DOHH2 (cell line): ENCODE measurements at regions not wholly inside any gene's neighbourhood (a gene's known extent, or its start where the extent isn't known, plus 50 kb on each side); places are given as distances from the start of the nearest gene placed in this dataset.

ENCODE experiments used
- H3F3A ChIP-seq: fragments of 200-600 bp; sonication (generic), shearing (Covaris generic); 2 replicates; pipeline ENCODE4 v1.6.0; 2016; ENCODE audit warnings: antibody characterized with exemption, mild to moderate bottlenecking; ENCODE audit not compliant: control insufficient read depth, insufficient read depth
- H3K27ac ChIP-seq: fragments of 200-600 bp; sonication (generic); 2 replicates; pipeline ENCODE4 v1.5.1; 2014; ENCODE audit warnings: low read depth, mild to moderate bottlenecking, low read length, moderate library complexity
- H3K27me3 ChIP-seq: fragments of 200-600 bp; sonication (generic); 2 replicates; pipeline ENCODE4 v1.6.1; 2014; ENCODE audit warnings: mild to moderate bottlenecking, low read length, mixed read lengths; ENCODE audit not compliant: control insufficient read depth
- H3K36me3 ChIP-seq: fragments of 200-600 bp; sonication (generic); 2 replicates; pipeline ENCODE4 v1.6.1; 2014; ENCODE audit warnings: mild to moderate bottlenecking, low read length, moderate library complexity, mixed read lengths; ENCODE audit not compliant: control insufficient read depth
- H3K4me1 ChIP-seq: fragments of 200-600 bp; sonication (generic); 2 replicates; pipeline ENCODE4 v1.6.1; 2014; ENCODE audit warnings: mild to moderate bottlenecking, low read length, mixed read lengths; ENCODE audit not compliant: control insufficient read depth
- H3K4me2 ChIP-seq: fragments of 200-600 bp; sonication (generic); 2 replicates; pipeline ENCODE4 v1.6.0; 2014; ENCODE audit warnings: mild to moderate bottlenecking, low read length, moderate library complexity
- H3K4me3 ChIP-seq: fragments of 200-600 bp; sonication (generic); 2 replicates; pipeline ENCODE4 v1.5.1; 2014; ENCODE audit warnings: mild to moderate bottlenecking, low read length, mixed read lengths
- H3K79me2 ChIP-seq: fragments of 200-600 bp; sonication (generic); 2 replicates; pipeline ENCODE4 v1.6.1; 2014; ENCODE audit warnings: mild to moderate bottlenecking, low read length, mixed read lengths; ENCODE audit not compliant: control insufficient read depth
- H3K9me2 ChIP-seq: fragments of 200-600 bp; sonication (generic); replicated peaks from 2 replicates; pipeline ENCODE4 v1.6.1; 2014; ENCODE audit warnings: mild to moderate bottlenecking, low read length, mixed read lengths; ENCODE audit not compliant: control insufficient read depth
- H3K9me3 ChIP-seq: fragments of 200-600 bp; sonication (generic); 2 replicates; pipeline ENCODE4 v1.6.1; 2014; ENCODE audit warnings: antibody characterized with exemption, low read length, mixed read lengths; ENCODE audit not compliant: control insufficient read depth, insufficient read depth
- H4K20me1 ChIP-seq: fragments of 200-600 bp; sonication (generic); 2 replicates; pipeline ENCODE4 v1.6.0; 2014; ENCODE audit warnings: low read depth, mild to moderate bottlenecking, antibody characterized with exemption, low read length, moderate library complexity; ENCODE audit not compliant: control insufficient read depth, insufficient read depth
- CTCF ChIP-seq: fragments of 200-600 bp; sonication (generic); IDR thresholded peaks from one replicate; pipeline ENCODE4 v1.5.1; 2014; ENCODE audit warnings: antibody characterized with exemption, mild to moderate bottlenecking, low read depth, low read length; ENCODE audit not compliant: poor library complexity, severe bottlenecking
- EZH2phosphoT487 ChIP-seq: fragments of 200-600 bp; sonication (generic); IDR thresholded peaks from 2 replicates; pipeline ENCODE4 v1.6.1; 2017; ENCODE audit warnings: borderline replicate concordance, mild to moderate bottlenecking, antibody characterized with exemption, low read length, moderate library complexity, mixed read lengths

GRCh38 chr2:41448221-41448620 lies 599.6 kb upstream of the PKDCC start:
- H3K36me3 ChIP-seq, result no peaks in the 10 kb centered on the region
- H4K20me1 ChIP-seq, result no peaks in the 10 kb centered on the region
- H3K9me3 ChIP-seq, result no peaks in the 10 kb centered on the region
- H3K27ac ChIP-seq, result no peak overlapping the region
- TF ChIP-seq EZH2phosphoT487 (no peak), CTCF (no peak)
- no peaks in the 10 kb centered on the region for H3K9me2 ChIP-seq
- no peaks in the 10 kb centered on the region for H3K27me3 ChIP-seq
- no peaks in the 10 kb centered on the region for H3K79me2 ChIP-seq
- no peak overlapping the region for H3K4me3 ChIP-seq
- no peaks in the 10 kb centered on the region for H3F3A ChIP-seq
- H3K4me1 ChIP-seq, result no peaks in the 10 kb centered on the region
- H3K4me2 ChIP-seq, result no peak overlapping the region

GRCh38 chr2:41457026-41457425 lies 590.8 kb upstream of the PKDCC start:
- no peaks in the 10 kb centered on the region for H3K9me3 ChIP-seq
- no peaks in the 10 kb centered on the region for H3K27me3 ChIP-seq
- no peak overlapping the region for H3K27ac ChIP-seq
- H3K4me3 ChIP-seq, result no peak overlapping the region
- H3F3A ChIP-seq, result no peaks in the 10 kb centered on the region
- H3K79me2 ChIP-seq, result no peaks in the 10 kb centered on the region
- TF ChIP-seq CTCF (no peak), EZH2phosphoT487 (no peak)
- H3K9me2 ChIP-seq, result no peaks in the 10 kb centered on the region
- H4K20me1 ChIP-seq, result no peaks in the 10 kb centered on the region
- no peak overlapping the region for H3K4me2 ChIP-seq
- no peaks in the 10 kb centered on the region for H3K36me3 ChIP-seq
- H3K4me1 ChIP-seq, result no peaks in the 10 kb centered on the region

GRCh38 chr2:41460661-41461060 lies 587.2 kb upstream of the PKDCC start:
- no peak overlapping the region for H3K4me2 ChIP-seq
- H3K4me3 ChIP-seq, result no peak overlapping the region
- no peaks in the 10 kb centered on the region for H3K9me2 ChIP-seq
- H3K36me3 ChIP-seq, result no peaks in the 10 kb centered on the region
- H3F3A ChIP-seq, result no peaks in the 10 kb centered on the region
- no peak overlapping the region for H3K27ac ChIP-seq
- no peaks in the 10 kb centered on the region for H3K79me2 ChIP-seq
- no peaks in the 10 kb centered on the region for H3K9me3 ChIP-seq
- H3K27me3 ChIP-seq, result no peaks in the 10 kb centered on the region
- H4K20me1 ChIP-seq, result no peaks in the 10 kb centered on the region
- H3K4me1 ChIP-seq, result no peaks in the 10 kb centered on the region
- TF ChIP-seq CTCF (no peak), EZH2phosphoT487 (no peak)

- H3K4me2 ChIP-seq, result no peak overlapping the region
- no peaks in the 10 kb centered on the region for H3K9me2 ChIP-seq
- H3K79me2 ChIP-seq, result no peaks in the 10 kb centered on the region
- TF ChIP-seq EZH2phosphoT487, result no peak
- TF ChIP-seq CTCF, result no peak
- no peaks in the 10 kb centered on the region for H4K20me1 ChIP-seq
- H3K27me3 ChIP-seq, result no peaks in the 10 kb centered on the region
- H3K9me3 ChIP-seq, result no peaks in the 10 kb centered on the region
- no peaks in the 10 kb centered on the region for H3K4me1 ChIP-seq
- H3F3A ChIP-seq, result no peaks in the 10 kb centered on the region
- H3K4me3 ChIP-seq, result no peak overlapping the region
- H3K27ac ChIP-seq, result no peak overlapping the region
- no peaks in the 10 kb centered on the region for H3K36me3 ChIP-seq
Observed at GRCh38 chr2:41464395-41464794, 583.4 kb upstream of the PKDCC start.
